C4-2B (cell line): ENCODE measurements at regions not wholly inside any gene's neighbourhood (a gene's known extent, or its start where the extent isn't known, plus 50 kb on each side); places are given as distances from the start of the nearest gene placed in this dataset.

Experiments
- ZFX ChIP-seq: fragments of 450-650 bp; IDR thresholded peaks from 2 replicates; pipeline ENCODE4 v1.6.1; 2017
- TF ChIP-seq, protein P1 (sequence below): fragments of 450-650 bp; conservative IDR thresholded peaks from 2 replicates; pipeline ENCODE4 v1.5.1; 2017; ENCODE audit warnings: mild to moderate bottlenecking

DNA sequence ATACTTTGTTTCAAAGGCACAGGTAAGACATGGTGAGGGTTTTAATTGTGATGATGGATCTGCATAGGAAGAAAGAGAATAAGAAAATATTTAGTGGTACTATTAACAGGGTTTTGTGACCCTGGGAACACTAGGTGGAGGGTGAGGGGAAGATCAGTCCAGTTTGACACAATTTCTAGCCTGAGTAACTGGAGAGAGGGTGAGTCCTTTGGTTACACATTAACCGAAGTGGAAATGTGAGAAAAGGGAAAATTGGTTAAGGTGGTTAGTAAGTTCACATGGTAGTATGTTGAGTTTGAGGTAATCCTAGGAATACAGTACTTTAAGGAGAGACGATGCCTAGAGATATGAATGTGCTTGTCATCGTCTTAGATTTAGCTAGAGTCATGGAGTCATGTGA lies 54.8 kb upstream of the POU3F2 start:
- TF ChIP-seq, protein P1, sequence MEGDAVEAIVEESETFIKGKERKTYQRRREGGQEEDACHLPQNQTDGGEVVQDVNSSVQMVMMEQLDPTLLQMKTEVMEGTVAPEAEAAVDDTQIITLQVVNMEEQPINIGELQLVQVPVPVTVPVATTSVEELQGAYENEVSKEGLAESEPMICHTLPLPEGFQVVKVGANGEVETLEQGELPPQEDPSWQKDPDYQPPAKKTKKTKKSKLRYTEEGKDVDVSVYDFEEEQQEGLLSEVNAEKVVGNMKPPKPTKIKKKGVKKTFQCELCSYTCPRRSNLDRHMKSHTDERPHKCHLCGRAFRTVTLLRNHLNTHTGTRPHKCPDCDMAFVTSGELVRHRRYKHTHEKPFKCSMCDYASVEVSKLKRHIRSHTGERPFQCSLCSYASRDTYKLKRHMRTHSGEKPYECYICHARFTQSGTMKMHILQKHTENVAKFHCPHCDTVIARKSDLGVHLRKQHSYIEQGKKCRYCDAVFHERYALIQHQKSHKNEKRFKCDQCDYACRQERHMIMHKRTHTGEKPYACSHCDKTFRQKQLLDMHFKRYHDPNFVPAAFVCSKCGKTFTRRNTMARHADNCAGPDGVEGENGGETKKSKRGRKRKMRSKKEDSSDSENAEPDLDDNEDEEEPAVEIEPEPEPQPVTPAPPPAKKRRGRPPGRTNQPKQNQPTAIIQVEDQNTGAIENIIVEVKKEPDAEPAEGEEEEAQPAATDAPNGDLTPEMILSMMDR = no peak
- no peak for TF ChIP-seq ZFX
